Right lung (tissue), 2 donors: ENCODE measurements at regions not wholly inside any gene's neighbourhood (a gene's known extent, or its start where the extent isn't known, plus 50 kb on each side); places are given as distances from the start of the nearest gene placed in this dataset.

Experiments
- DNase-seq, 2 donors: peaks; one replicate each; pipeline ENCODE4 v3.0.0-alpha.2; 2013

- no peak for DNase-seq
Observed at GRCh38 chr13:109440320-109440719, 346.1 kb downstream of the IRS2 start.

GRCh38 chr13:109439813-109440212 lies 346.6 kb downstream of the IRS2 start:
- no peak for DNase-seq

DNA sequence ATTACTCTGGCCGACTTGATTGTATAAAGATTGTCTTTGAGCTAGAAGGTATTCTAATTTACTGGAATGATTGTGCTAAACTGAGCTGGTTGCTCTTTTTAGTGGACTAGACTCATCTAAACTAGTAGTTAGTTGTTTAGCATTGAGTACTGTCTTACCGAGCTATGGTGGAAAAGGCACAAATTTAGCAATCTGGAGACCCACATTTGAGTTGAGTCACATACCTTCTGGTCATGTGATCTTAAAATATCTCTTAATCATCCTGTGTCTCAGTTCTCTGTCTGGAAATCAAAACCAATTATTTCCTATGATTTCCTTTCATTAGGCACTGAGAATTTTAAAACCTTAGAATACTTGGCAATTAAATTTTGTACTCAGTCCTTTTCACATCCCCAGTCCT lies 349.5 kb downstream of the IRS2 start:
- no peak for DNase-seq

DNA sequence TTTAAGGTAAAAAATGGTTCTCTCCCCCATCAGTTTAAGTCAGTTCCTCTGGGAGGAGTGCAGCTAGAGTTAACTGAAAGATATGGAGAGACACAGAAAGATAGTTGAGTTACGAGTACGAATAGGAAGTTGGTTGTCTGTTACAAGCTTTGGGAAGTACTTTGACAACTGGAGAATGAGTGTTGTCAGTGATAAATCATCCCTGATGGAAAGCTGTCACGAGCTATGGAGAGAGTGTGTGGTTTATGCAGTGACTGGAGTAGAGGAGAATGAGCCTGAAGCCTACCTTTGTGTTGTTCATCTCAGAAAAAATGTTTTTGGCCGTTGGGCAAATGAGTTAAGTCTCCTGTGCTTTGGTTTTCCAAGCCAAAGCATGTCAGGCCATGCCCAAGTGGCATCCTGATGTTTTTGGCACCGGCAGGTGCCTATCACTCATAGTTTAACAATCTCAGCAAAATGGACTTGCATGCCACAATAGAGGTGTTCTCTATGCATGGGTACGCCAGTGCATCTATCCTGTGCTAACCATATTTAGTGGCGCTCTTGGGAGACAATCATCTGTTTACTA lies 350.2 kb downstream of the IRS2 start:
- no peak for DNase-seq

- no peak for DNase-seq
Observed at GRCh38 chr13:109431217-109431616, 355.2 kb downstream of the IRS2 start.

GRCh38 chr13:109428146-109428545 lies 358.2 kb downstream of the IRS2 start:
- no peak for DNase-seq

DNA sequence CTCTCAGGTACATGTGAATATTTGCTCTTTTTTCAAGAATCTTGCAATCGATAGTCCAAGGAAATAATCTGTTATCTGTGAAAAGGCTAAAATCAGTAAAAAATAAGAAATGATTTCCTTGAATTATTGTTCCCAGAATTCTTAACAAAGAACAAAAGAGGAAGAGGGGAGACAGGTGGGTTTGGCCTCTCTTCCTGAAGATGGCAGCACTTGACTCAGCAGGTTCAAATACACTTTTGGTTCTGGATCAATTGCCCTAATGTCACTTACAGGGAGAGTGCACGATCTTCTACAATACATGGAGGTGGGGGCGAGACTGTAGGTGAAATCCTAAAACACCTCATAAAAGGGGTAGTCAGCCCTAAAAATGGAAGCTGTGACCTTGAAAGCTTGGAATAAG lies 358.7 kb downstream of the IRS2 start:
- DNase-seq: no peak

DNA sequence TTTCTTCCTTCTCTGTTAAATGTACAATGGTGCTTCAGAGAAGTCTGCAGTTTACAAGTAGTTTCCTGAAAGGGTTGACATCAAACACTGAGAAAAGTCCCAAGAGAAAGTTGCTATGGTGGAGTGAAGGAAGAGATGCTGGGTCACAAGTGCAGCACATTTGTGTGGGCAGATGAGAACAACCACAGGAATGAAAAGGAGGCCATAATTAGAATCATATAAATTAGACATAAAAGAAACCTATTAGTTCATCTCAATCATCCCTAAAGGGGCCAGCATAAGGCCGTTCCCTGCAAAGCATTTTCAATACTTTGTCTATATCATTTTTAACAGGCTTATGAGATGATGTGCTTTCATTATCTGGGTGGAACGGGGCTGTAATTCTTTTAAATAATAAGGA lies 359.2 kb downstream of the IRS2 start:
- DNase-seq: no peak

DNA sequence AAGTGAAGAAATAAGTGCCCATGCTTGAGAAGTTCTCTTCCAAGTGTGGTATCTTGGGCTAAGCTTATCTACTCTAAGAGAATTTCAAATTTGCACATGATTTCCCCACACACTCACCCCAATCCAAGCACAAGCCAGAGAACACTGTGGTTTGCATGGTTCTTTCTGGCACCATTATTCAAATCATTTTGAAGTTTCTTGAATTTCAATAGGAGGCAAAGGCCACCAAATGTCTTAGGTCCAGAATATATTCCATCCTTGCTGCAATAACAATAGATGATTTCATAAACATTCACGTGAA lies 359.7 kb downstream of the IRS2 start:
- no peak for DNase-seq

- no peak for DNase-seq
Observed at GRCh38 chr13:109425821-109426689, 360.3 kb downstream of the IRS2 start.

DNA sequence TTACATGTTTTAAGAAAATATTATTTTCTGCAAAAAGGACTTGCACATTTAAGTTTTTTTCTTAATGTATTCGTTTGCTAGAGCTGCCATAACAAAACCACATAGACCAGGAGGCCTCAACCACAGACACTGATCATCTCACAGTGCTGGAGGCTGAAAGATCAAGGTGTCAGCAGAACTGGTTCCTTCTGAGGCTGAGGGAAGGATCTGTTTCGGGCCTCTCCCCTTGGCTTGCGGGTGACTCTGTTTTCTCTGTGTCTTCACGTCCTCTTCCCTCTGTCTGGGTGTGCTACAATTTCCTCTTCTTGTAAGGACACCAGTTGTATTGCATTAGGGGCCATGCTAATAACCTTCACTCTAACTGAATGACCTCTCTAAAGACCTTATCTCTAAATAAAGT lies 364.2 kb downstream of the IRS2 start:
- no peak for DNase-seq

DNA sequence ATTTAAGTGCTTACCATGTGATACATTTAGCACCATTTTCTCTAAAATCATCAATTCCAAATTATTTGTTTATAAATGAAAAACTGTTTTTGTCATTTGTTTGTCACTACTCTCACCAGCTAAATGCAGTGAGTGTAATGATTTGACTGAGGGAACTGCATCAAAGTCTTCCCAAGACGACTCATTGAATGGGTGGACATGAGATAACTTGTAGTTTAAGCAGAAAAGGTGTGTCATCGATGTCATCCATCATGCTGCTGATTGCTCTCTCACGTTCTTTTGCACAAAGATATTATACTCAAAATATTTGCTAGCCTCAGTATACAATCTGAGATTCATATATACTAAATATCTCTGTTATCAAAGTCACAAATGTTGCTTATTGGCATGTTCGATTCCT lies 366.5 kb downstream of the IRS2 start:
- no peak for DNase-seq

GRCh38 chr13:109418111-109418510 lies 368.3 kb downstream of the IRS2 start:
- no peak for DNase-seq

GRCh38 chr13:109416001-109416400 lies 370.4 kb downstream of the IRS2 start:
- DNase-seq: no peak

- DNase-seq: no peak
Observed at GRCh38 chr13:109415057-109415456, 371.3 kb downstream of the IRS2 start.

DNA sequence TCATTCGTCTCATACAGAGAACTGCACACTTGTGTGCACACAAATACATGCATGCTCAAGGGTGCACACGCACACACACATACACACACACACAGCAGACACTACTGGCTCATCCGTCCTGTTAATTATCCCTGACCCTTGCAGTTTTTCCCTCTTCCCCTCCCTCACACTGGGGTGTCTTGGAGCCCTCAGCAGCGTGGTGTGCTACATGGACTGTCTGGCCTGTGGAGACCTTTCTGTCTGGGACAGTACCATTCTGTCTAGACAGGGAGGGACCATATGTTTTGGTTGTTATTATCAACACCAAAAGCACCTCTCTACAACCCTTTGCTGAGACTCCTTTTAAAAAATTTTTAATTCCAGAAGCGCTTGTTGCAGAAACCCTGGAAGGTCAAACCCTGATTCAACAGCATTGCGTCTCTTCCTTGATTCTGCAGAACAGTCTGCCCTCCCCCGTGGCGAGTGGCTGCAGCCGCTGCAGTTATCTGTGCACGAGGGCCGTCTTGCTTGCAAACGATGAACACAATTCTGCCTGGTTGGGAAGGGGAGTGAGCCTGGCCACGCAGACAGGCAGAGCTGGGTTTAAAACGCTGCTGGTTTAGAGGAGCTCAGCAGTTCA lies 374.0 kb downstream of the IRS2 start:
- DNase-seq: peak; percentile 39 to 44

- no peak for DNase-seq
Observed at GRCh38 chr13:109410868-109411267, 375.5 kb downstream of the IRS2 start.

- no peak for DNase-seq
Observed at GRCh38 chr13:109408591-109409382, 377.6 kb downstream of the IRS2 start.

DNA sequence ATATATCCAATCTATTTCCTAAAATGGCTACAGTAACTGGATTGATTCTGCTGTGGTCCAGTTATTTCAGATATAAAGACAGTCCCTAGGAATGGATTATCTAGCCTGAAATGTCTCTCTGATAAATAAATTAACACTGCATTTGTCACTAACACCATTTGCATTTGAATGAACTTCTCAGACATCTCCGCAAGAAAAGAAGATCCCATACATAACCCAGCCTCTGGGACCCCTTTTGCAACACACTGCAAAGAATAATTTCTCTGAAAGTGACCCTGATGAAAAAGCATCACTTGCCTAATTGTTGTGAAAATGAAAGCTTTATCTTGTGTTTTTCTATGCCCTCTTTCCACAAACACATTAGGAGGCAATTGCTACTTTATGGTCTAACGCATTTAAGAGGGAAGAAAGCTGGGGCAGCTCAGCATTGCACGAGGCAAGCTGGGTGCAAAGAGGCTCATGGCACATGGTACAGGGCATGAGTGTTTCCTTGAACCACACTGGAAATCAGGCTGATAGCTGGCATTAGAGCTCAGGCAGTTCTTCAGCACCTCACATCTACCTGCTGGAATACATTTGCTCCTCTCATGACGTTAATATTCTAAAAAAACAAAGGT lies 379.9 kb downstream of the IRS2 start:
- no peak for DNase-seq

- no peak for DNase-seq
Observed at GRCh38 chr13:109403012-109403421, 383.4 kb downstream of the IRS2 start.

- no peak for DNase-seq
Observed at GRCh38 chr13:109401891-109402290, 384.5 kb downstream of the IRS2 start.

GRCh38 chr13:109401307-109401706 lies 385.1 kb downstream of the IRS2 start:
- DNase-seq: no peak
